Activated naive CD4-positive, alpha-beta T cell treated with Interleukin-2 at 50 U/mL for 16 hours (primary cell): ENCODE measurements at regions not wholly inside any gene's neighbourhood (a gene's known extent, or its start where the extent isn't known, plus 50 kb on each side); places are given as distances from the start of the nearest gene placed in this dataset.
"Not testable (repeated sequence)": the region's sequence is repeated elsewhere in the genome, so short reads cannot be mapped to it uniquely, and the experiment has no call there.

Source experiments
- DNase-seq: peaks from one replicate; pipeline ENCODE4 v3.0.0-alpha.2; 2020

DNA sequence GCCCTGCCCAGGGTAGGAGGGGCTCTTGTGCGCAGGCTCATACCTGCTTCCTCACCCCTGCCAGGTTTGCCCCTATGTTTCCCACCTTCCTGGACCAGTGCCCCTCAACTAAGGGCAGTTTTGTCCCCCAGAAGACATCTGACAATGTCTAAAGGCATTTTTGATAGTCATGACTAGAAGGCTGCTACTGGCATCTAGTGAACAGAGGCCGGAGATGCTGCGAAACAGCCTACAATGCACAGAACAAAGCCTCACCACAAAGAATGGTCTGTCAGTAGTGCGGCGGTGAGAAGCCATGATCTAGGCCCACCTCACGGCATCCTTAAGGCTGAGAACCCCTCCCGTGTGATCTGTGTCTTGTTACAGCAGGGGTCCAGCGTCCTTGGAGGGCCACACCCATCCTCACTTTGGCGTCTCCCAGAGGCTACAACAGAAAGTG, 96.0 kb downstream of the TMEM17 start:
- DNase-seq: no peak

DNA sequence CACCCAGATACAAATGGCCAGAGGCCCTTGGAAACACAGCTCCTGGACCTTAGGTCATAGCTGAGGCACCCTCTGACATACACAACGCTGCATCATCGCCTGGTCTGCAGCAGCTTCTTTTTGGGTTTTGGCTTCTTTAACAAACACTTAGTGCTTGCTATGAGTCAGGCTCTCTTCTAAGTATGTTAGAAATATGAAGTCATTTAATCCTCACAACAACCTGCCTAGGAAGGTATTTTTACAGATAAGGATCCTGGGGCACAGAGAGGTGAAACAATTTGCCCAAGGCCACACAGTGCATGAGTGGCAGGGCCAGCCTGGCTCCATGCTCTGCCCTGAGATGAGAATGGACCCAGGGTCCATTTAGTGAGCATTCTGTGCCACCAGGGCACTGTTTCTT, 96.6 kb downstream of the TMEM17 start:
- DNase-seq: no peak

DNA sequence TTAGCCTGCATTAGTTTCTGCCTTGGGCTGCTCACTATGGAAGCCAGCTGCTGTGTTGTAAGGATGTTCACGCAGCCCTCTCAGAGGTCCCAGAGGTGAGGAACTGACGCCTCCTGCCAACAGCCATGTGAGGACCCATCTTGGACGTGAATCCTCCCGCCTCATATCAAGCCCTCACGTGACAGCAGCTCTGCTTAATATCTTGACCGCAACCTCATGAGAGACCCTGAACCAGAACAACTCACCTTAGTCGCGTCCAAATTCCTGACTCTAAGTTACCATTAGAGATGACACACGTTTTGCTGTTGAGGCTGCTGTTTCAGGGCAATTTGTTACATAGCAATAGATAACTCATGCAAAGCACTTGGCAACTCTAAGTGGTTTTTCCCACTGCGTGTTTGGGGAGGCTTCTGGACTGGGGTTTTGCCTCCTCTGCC, 97.7 kb downstream of the TMEM17 start:
- DNase-seq: no peak

DNA sequence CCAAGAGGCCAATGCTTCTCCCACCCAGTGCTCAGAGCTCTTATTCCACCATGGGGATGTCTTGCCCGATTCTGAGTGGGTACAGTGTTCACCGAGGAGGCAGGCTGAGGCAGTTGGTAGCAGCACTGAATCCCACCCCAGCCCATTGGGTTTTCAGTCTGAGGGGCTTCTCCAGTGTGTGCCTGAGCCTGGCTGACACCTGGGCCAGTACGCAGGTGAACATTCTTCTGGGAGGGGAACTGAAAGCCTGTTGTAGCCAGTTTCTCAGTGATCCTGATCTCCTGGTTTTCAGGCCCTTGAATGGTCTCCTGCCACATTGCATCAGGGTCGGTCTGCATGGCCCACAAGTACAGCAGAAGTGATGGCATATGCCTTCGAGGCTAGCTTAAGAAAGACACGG, 98.2 kb downstream of the TMEM17 start:
- no peak for DNase-seq

DNA sequence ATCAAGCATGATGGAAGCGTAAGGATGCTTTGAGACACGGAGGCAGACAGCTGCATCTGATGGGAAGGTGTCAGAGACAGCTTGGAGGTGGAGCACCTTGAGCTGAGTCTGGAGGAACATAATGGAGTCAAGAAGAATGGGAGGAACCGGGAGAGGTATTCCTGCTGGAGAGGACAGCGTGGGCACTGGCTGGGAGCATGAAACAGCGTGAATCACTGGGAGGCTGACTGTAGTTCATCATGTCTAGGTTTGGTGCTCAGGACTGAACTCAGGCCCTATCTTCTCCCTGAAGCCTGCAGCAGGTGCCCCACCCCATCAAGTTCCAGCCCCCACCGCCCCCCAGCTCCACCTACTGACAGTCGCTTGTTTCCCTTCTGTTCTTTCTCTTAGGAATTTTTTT, 98.6 kb downstream of the TMEM17 start:
- DNase-seq: no peak

DNA sequence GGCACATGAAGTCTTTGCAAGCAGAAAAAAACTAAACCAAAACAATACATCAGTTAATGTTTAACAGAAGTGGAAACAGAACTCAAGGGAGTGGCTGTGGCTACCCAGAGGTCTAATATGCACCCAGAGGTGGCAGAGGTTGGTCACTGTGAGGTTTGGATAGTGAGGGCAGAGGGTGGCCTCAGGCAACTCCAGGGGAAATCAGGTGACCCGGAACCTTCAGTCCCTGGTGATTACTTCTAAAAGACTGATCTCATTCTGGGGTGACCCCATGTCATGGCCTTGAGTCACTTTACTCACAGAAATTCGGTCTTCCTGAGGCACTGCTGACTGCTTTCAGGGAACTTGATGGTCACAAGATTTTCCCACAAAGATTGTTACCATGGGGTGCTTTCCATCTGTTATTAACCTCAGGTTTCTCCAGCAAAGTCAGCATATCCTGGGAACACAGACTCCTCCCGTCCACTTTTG, 99.4 kb downstream of the TMEM17 start:
- DNase-seq: no peak

DNA sequence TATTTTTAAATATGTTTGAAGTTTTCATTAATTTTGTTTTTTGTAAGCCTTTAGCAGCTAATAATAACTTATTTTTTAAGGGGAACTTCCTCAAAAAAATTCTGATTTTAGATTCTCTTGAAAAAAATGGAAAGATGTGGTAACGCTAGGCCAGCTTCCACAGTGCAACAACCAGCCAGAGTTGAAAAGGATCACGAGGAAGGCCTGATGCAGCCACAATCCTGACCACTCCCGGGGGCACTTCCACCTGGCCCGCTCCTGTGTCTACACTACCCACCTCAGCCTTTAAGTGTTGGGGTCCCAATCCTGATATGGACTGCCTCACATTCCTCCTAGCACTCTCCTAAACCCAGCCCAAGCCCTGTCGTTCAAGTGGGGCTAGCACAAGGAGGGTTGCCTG, 101.1 kb downstream of the TMEM17 start:
- no peak for DNase-seq

DNA sequence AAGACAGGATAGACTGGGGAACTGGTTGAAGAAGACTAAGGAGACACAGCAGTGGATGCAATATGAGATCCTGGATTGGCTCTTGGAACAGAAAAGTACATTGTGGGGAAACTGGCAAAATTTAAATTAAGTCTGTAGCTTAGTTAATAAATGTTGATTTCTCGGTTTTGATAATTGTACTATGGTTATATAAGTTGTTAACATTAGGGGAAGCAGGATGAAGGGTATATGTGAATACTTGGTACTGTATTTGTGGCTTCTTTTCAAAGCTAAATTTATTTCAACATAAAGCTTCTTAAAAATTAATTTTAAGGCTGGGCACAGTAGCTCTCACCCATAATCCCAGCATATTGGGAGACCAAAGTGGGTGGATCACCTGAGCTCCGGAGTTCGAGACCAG, 103.8 kb downstream of the TMEM17 start:
- no peak for DNase-seq

DNA sequence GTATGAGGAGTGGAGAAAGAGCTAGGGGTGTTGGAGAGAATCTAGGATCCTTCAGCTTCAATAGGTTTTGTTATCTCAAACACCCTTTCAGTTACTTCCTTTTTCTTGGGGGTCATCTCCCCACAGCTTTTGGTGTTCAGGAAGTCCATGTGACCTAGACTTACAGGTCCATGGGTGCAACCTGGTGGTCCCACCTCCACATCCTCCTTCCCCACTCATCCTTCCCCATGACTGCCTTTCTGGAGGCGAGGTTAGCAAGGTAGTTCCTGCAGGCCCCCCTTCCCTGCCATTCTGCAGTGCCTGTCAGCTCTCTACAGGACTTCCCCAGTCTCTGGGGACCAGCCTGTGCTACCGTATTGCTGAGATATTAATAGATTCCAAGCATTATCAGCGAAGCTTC, 107.6 kb downstream of the TMEM17 start:
- no peak for DNase-seq

DNA sequence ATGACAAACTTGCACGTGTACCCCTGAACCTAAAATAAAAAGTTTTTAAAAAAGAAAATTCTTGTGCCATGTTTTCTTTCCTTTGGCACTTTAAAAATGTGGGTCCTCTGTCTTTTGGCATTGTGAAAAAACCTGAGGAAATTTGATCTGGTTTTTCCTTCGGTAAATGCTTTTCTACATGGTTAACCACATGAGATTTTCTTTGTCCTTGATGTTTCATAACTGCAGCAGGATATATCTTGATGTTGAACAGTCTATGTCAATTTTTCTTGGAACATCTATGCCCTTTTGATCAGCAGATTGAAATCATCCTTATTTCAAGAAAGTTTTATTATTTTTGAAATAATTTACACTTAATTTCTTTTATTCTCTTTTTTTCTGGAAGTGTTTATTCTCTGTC, 109.1 kb downstream of the TMEM17 start:
- no peak for DNase-seq

DNA sequence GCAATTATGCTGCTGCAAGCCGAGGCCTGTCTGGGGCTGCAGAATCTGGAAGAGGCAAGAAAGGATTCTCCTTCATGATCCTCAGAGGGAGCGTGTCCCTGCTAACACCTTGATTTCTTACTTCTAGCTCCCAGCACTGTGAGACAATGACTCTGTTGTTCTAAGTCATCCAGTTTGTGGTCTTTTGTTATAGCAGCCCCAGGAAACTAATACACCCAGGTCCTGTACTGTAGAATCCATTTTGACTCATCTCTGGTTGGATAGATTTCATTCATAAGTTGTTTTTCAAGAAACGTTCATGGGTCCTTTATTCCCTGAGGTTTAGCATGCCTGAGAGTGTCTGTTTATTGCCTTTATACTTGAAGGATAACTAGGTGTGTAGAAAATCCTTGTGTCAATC, 112.7 kb downstream of the TMEM17 start:
- DNase-seq: no peak

DNA sequence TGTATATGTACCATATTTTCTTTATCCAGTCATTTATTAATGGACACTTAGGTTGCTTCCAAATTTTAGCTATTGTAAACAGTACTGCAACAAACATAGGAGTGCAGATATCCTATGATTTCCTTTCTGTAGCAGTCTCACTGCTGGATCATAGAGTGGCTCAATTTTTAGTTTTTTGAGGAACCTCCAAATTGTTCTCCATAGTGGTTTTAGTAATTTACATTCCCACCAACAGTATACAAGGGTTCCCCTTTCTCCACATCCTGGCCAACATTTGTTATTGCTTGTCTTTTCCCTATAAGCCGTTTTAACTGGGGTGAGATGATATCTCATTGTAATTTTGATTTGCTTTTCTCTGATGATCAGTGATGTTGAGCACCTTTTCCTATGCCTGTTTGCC, 114.3 kb downstream of the TMEM17 start:
- DNase-seq: no peak

DNA sequence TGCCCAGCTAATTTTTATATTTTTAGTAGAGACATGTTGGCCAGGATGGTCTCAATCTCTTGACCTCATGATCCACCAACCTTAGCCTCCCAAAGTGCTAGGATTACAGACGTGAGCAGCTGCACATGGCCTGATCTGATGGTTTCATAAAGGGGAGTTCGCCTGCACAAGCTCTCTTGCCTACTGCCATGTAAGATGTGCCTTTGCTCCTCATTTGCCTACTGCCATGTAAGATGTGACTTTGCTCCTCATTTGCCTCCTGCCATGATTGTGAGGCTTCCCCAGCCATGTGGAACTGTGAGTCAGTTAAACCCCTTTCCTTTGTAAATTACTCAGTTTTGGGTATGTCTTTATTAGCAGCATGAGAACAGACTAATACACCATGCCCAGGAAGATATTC, 119.6 kb downstream of the TMEM17 start:
- not testable (repeated sequence) for DNase-seq

DNA sequence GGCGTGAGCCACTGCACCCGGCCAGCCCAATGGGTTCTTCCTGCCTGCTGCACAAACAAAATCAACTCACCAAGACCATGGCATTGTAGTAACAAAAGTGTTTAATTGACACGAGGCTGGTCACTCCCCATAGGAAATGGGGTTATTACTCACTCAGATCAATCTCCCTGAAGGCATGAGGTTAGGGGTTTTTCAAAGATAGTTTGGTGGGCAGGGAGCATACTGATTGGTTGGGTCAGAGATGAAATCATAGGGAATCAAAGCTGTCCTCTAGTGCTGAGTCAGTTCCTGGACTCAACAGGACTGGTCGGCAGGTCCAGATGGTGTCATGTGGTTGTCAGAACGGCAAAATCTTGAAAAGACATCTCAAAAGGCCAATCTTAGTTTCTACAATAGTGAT, 122.1 kb downstream of the TMEM17 start:
- no peak for DNase-seq

DNA sequence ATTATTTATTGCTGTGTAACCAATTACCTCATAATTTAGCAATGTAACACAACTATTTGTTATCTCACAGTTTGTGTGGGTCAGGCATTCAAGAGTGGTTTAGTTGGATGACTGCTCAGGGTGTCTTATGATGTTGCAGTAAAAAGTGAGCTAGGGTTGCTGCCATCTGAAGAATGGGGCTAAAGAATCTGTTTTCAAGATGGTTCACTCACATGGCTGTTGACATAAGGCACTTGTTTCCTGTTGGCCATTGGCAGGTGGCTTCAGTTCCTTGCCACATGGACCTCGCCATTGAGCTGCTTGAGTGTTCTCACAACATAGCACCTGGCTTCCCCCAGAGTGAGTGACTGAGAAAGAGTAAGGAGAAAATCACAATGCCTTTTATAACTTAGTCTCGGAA, 123.2 kb downstream of the TMEM17 start:
- DNase-seq: no peak

DNA sequence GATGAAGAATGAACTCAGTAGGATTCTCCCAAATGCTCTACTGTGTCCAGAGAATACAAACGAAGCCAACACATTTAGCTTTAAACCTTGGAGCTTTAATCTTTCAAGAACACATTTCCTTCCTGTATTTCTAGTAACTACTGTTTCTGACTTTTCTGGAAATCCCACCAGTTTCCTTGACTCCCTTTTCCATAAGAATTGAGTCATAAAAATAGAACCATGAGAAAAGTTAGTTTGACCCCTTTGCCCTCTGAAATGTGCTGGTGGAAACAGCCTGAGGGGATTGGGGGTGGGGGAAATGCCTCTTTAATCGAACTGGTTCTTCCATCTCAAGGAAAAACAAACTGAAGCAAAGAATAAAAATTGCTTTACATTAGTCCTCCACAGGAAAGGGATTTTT, 123.9 kb downstream of the TMEM17 start:
- DNase-seq: no peak

DNA sequence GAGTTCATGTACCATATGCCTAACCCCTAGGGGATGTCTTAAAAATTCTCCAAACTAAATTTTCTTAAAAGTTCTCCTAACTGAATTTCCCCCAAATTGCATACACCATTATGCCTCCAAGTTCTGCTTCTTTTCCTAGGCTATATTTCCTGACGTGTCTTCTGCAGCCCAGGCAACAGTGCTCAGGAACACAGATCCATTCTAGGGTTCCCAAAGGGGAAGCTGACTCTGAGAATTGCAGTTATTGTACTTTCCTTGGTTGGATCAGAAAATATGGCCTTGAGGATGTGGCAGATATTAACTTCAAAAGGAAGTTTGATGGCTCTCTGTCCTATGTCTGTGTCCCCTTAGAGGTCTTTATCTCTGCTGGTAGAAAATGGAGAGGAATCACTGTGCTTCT, 124.3 kb downstream of the TMEM17 start:
- no peak for DNase-seq

DNA sequence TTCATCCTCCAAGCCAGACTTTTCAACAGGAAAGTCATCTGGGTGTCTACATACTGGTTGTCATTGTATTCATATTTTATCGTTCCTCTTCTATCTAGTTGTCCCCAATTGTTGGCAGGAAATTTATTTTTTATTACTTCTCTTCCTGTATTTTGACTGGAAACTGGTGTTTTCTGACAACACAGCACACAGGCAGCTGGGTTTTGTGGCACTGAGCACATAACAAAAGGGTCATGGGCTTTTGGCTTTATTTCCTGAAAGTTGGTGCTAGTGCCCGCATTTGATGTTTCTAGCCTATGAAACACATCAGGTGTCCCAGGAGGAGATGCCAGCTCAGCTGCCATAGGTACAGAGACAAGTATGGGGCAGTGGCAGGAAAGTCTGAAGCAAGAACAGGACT, 126.4 kb downstream of the TMEM17 start:
- no peak for DNase-seq

DNA sequence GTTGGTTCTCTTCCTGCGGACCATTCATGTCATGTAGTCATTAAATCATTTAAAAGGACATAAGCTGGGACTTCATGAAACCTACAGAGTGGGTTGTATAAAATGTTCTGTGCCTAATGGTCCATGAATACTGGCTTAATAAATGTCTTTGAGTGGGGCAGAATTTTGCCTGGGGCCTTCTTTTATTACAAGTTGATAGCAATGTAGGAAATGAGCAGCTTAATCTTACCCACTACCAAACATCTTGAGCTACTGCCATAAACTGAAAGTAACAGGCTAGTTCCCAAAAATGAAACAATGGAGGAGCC, 130.9 kb downstream of the TMEM17 start:
- no peak for DNase-seq

DNA sequence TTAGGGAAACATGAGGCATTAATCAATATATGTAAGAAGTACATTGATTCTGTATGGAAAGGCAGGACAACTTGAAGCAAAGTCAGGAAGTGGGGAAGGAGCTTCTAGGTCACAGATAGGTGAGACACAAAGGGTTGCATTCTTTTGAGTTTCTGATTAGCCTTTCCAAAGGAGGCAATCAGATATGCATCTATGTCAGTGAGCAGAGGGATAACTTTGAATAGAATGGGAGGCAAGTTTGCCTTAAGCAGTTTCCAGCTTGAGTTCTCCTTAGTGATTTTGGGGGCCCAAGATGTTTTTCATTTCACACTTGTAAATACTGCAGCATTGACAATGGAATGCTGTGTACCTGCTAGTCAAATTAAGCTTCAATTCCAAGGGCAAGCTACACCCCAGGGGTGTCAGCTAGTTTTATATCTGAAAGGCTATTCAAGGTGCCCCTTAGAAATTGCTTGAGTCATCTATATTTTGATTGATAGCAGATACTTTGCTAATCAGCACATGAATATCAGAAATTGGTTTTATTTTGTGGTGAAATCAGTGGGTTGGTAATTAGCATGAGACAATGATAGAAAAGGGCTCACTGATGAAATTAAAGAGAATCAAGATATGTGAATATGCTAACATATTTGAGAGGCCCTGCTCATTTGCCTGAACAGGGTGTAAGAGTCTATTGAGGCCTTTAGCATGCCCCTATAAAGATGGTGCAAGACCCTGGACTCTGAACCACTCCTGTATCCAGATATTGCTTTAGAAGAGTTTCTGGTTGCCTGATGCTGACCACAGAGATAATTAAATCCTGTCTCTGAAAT, 131.5 kb downstream of the TMEM17 start:
- no peak for DNase-seq

DNA sequence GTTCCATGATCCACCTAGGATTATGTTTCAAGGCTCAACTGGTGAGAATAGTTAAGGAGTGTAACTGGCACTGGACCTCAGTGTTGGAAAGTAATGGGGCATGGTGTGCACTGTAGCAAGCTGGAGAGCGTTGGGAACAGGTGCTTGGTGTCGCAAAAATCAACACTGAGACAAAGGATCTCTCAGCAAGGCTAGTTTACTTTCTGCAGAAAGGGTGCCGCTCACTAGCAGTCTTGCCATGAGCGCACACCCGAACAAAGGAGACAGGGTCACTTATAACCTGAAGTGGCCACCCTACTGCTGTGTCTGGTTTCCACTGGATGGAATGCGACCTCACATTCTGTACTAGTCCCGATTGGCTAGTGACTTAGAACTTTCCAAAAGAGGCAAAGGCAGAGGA, 133.2 kb downstream of the TMEM17 start:
- DNase-seq: no peak

DNA sequence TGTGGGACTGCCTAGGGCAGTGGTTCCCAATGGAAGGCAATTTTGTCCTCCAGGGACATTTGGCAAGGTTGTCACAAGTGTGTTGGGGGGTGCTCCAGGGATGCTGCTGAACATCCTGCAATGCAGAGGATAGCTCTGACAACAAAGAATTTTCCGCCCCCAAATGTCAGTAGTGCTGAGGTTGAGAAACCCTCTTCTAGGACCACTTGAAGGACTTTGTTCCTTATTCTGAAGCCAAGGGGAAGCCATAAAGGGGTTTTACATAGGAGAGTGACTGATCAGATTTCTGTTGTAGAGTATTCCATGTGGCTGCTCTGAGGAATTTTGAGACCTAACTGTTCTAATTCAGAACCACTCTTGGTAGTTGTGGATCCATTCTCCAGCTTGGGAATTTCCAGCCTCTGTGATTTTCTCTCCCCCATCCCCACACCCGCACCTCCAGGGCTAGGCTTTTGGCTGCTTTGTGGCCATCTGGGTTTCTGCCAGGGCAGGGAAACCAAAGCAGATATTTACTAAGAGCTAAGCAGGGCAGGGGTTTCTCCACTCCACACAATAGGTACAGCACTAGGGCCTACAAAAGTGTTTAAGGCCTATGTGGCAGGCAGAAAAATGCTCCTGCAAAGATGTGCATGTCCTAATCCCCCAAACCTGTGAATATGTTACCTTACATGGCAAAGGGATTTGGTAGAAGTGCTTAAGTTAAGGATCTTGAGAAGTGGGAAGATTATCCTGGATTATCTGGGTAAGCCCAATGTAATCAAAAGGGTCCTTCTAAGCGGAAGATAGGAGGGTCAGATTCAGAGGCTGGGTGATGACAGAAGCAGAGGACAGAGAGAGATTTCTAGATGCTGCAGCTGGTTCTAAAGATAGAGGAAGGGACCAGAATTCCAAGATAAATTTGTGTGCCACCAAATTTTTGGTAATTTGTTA, 135.4 kb downstream of the TMEM17 start:
- no peak for DNase-seq

DNA sequence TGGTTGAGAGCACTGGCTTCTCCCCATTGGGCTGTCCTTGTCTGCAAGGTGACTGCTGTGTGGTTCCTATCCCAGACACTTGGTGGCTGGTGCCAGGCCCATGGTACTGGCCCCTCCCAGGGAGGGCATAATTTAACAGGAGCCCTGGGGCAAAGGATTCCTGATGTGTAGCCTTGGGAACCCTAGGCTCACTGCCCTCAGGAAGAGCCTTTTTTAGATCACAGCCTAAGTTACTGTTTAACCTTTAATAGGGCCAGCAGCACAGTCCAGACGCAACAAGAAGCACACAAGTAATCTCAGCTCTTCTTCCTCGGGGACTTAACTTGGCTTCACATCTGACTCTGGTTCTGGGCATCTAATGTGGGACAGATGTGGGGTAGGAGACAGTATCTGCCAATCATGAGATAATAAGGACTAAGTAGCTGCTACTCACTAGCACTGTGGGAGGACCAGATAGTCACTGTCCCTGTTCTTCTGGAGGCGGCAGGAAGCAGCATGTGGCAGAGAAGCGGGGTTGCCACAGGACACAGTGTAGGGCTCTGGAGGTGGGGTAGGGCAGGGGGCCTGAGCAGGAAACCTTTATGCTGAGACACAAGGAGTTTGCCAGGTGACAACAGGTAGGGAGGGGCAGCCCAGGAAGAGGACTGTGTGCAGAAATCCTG, 136.3 kb downstream of the TMEM17 start:
- DNase-seq: no peak
